ENCODE measurements at regions not wholly inside any gene's neighbourhood (a gene's known extent, or its start where the extent isn't known, plus 50 kb on each side); places are given as distances from the start of the nearest gene placed in this dataset.

GRCh38 chrX:38862100-38862499 lies 60.8 kb downstream of the MID1IP1 start:
- H3K27me3 ChIP-seq (replicated peaks; ENCODE audit: insufficient read depth) = no peaks in the 10 kb centered on the region
- ATAC-seq (ENCODE audit: insufficient number of reproducible peaks, low FRiP score, low read depth) (no peak), DNase-seq (ENCODE audit: low spot score) (no peak)
- H3K4me1 ChIP-seq (ENCODE audit: control insufficient read depth in 1 of 2, low read depth in 2 of 2) = peaks cover 0 to 19% of the 10 kb centered on the region in 2 donors
- H3K9me3 ChIP-seq = no peaks in the 10 kb centered on the region
- H3K4me3 ChIP-seq = no peak overlapping the region
- H3K27ac ChIP-seq = no peak overlapping the region
- no peak for TF ChIP-seq CTCF (IDR thresholded peaks at IDR 0.05)
- no peaks in the 10 kb centered on the region for H3K36me3 ChIP-seq

- Histone ChIP-seq H3K9me3 (no peaks in the 10 kb centered on the region), H3K36me3 (no peaks in the 10 kb centered on the region), H3K4me3 (no peak overlapping the region), H3K27me3 (replicated peaks; ENCODE audit: insufficient read depth) (no peaks in the 10 kb centered on the region), H3K4me1 (ENCODE audit: control insufficient read depth in 1 of 2, low read depth in 2 of 2) (peaks cover 6 to 28% of the 10 kb centered on the region in 2 donors), H3K27ac (peak overlapping the region in 1 of 2 donors; percentile 74)
- ATAC-seq (ENCODE audit: insufficient number of reproducible peaks, low FRiP score, low read depth) = no peak
- no peak for DNase-seq (ENCODE audit: low spot score)
- TF ChIP-seq CTCF (IDR thresholded peaks at IDR 0.05) = no peak
These were observed 62.9 kb downstream of the MID1IP1 start for GRCh38 chrX:38864165-38864564.

- ATAC-seq (ENCODE audit: insufficient number of reproducible peaks, low FRiP score, low read depth) (no peak), DNase-seq (ENCODE audit: low spot score) (no peak)
- no peaks in the 10 kb centered on the region for H3K36me3 ChIP-seq
- peaks cover 6 to 31% of the 10 kb centered on the region in 2 donors for H3K4me1 ChIP-seq (ENCODE audit: control insufficient read depth in 1 of 2, low read depth in 2 of 2)
- peak overlapping the region in 1 of 2 donors; percentile 63 for H3K27ac ChIP-seq
- H3K27me3 ChIP-seq (replicated peaks; ENCODE audit: insufficient read depth) = no peaks in the 10 kb centered on the region
- H3K9me3 ChIP-seq = no peaks in the 10 kb centered on the region
- H3K4me3 ChIP-seq = no peak overlapping the region
- no peak for TF ChIP-seq CTCF (IDR thresholded peaks at IDR 0.05)
These were observed 67.1 kb downstream of the MID1IP1 start for GRCh38 chrX:38868321-38868720.

- peak overlapping the region in 1 of 2 donors; percentile 63 for H3K27ac ChIP-seq
- H3K4me3 ChIP-seq = no peak overlapping the region
- H3K4me1 ChIP-seq (ENCODE audit: control insufficient read depth in 1 of 2, low read depth in 2 of 2) = peaks cover 6 to 25% of the 10 kb centered on the region in 2 donors
- DNase-seq (ENCODE audit: low spot score) = peak; percentile 4
- no peak for TF ChIP-seq CTCF (IDR thresholded peaks at IDR 0.05)
- no peaks in the 10 kb centered on the region for H3K9me3 ChIP-seq
- ATAC-seq (ENCODE audit: insufficient number of reproducible peaks, low FRiP score, low read depth) = peak; percentile 68
- H3K36me3 ChIP-seq = no peaks in the 10 kb centered on the region
- H3K27me3 ChIP-seq (replicated peaks; ENCODE audit: insufficient read depth) = no peaks in the 10 kb centered on the region
These were observed 67.7 kb downstream of the MID1IP1 start for GRCh38 chrX:38868941-38869401.

- Histone ChIP-seq H3K27me3 (replicated peaks; ENCODE audit: insufficient read depth) (no peaks in the 10 kb centered on the region), H3K27ac (no peak overlapping the region), H3K9me3 (no peaks in the 10 kb centered on the region), H3K36me3 (no peaks in the 10 kb centered on the region), H3K4me1 (ENCODE audit: control insufficient read depth in 1 of 2, low read depth in 2 of 2) (peaks cover 6 to 17% of the 10 kb centered on the region in 2 donors), H3K4me3 (no peak overlapping the region)
- TF ChIP-seq CTCF (IDR thresholded peaks at IDR 0.05) = no peak
- DNase-seq (ENCODE audit: low spot score) (no peak), ATAC-seq (ENCODE audit: insufficient number of reproducible peaks, low FRiP score, low read depth) (no peak)
These were observed 69.2 kb downstream of the MID1IP1 start for GRCh38 chrX:38870361-38870895.
